Right lobe of liver (tissue), 4 donors: ENCODE measurements at regions not wholly inside any gene's neighbourhood (a gene's known extent, or its start where the extent isn't known, plus 50 kb on each side); places are given as distances from the start of the nearest gene placed in this dataset.

Source experiments
- CTCF ChIP-seq, 4 donors: fragments of 200-600 bp in 3 of 4; fragments of 450-650 bp in 1 of 4; IDR thresholded peaks; one replicate each; pipeline versions ENCODE4 v1.5.1 to v1.8.0; 2016 to 2022; ENCODE audit warnings: antibody characterized with exemption in 4 of 4, mild to moderate bottlenecking in 2 of 4
- POLR2A ChIP-seq: fragments of 450-650 bp; IDR thresholded peaks from one replicate; pipeline ENCODE4 v1.6.1; 2017; ENCODE audit warnings: antibody characterized with exemption, mild to moderate bottlenecking
- donor health status: DM: no; HTN: no; CAD: no.
- donor health status: DM: no; HTN: no; CAD: no.
- donor health status: DM: no; HTN: yes; CAD: no.

- no peak for TF ChIP-seq CTCF (IDR thresholded peaks at IDR 0.05)
- TF ChIP-seq POLR2A = no peak
Measured at GRCh38 chr11:116460156-116460920, 312.4 kb downstream of the BUD13 start.
